ENCODE measurements at regions not wholly inside any gene's neighbourhood (a gene's known extent, or its start where the extent isn't known, plus 50 kb on each side); places are given as distances from the start of the nearest gene placed in this dataset.

- TF ChIP-seq POLR2A (IDR thresholded peaks at IDR 0.05) (no peak), CTCF (IDR thresholded peaks at IDR 0.05 in 8 of 11, conservative IDR thresholded peaks at IDR 0.05 in 3 of 11) (no peak), POLR2AphosphoS5 (IDR thresholded peaks at IDR 0.05) (no peak)
- Histone ChIP-seq H3K27me3 (replicated peaks in 1 of 7) (no peaks in the 10 kb centered on the region), H3K36me3 (no peaks in the 10 kb centered on the region), H3K27ac (no peak overlapping the region), H3K9me3 (peaks cover 0 to 16% (median 0%) of the 10 kb centered on the region in 8 donors), H3K4me1 (no peaks in the 10 kb centered on the region), H3K4me3 (no peak overlapping the region)
- no peak for DNase-seq
- intact Hi-C loops (cut with DNase I; ENCODE audit: low total_unique reads), result no loop called here
- WGBS, 5 donors, result 64 to 78% (median 69%) methylated on average over 3 of the region's 3 CpGs
These were observed 1011.9 kb downstream of the CDH8 start for GRCh38 chr16:61024180-61024900.

GRCh38 chr16:61014869-61015268 lies 1021.4 kb downstream of the CDH8 start:
- H3K27ac ChIP-seq, result no peak overlapping the region
- H3K4me1 ChIP-seq, result no peaks in the 10 kb centered on the region
- peaks cover 0 to 12% (median 3%) of the 10 kb centered on the region in 8 donors for H3K9me3 ChIP-seq
- no peaks in the 10 kb centered on the region for H3K27me3 ChIP-seq (replicated peaks in 1 of 7)
- intact Hi-C loops (cut with DNase I; ENCODE audit: low total_unique reads), result no loop called here
- no peak for DNase-seq
- TF ChIP-seq POLR2A (IDR thresholded peaks at IDR 0.05), result no peak
- no peak for TF ChIP-seq CTCF (IDR thresholded peaks at IDR 0.05 in 8 of 11, conservative IDR thresholded peaks at IDR 0.05 in 3 of 11)
- no peak for TF ChIP-seq POLR2AphosphoS5 (IDR thresholded peaks at IDR 0.05)
- WGBS, 5 donors, result 76 to 87% (median 82%) methylated on average over 6 of the region's 6 CpGs
- H3K4me3 ChIP-seq, result no peak overlapping the region
- H3K36me3 ChIP-seq, result no peaks in the 10 kb centered on the region

GRCh38 chr16:61007694-61008093 lies 1028.5 kb downstream of the CDH8 start:
- no peaks in the 10 kb centered on the region for H3K27me3 ChIP-seq (replicated peaks in 1 of 7)
- H3K4me3 ChIP-seq, result no peak overlapping the region
- 82 to 88% (median 85%) methylated on average over 8 of the region's 8 CpGs for WGBS, 5 donors
- TF ChIP-seq POLR2AphosphoS5 (IDR thresholded peaks at IDR 0.05) (no peak), POLR2A (IDR thresholded peaks at IDR 0.05) (no peak), CTCF (IDR thresholded peaks at IDR 0.05 in 8 of 11, conservative IDR thresholded peaks at IDR 0.05 in 3 of 11) (no peak)
- H3K9me3 ChIP-seq, result no peaks in the 10 kb centered on the region
- no peak overlapping the region for H3K27ac ChIP-seq
- no peak for DNase-seq
- H3K36me3 ChIP-seq, result no peaks in the 10 kb centered on the region
- intact Hi-C loops (cut with DNase I; ENCODE audit: low total_unique reads), result no loop called here
- H3K4me1 ChIP-seq, result no peaks in the 10 kb centered on the region

GRCh38 chr16:61005952-61006351 lies 1030.3 kb downstream of the CDH8 start:
- WGBS, 5 donors, result 59 to 82% (median 79%) methylated on average over 2 of the region's 2 CpGs
- Histone ChIP-seq H3K4me3 (no peak overlapping the region), H3K27me3 (replicated peaks in 1 of 7) (no peaks in the 10 kb centered on the region), H3K36me3 (no peaks in the 10 kb centered on the region), H3K27ac (no peak overlapping the region), H3K9me3 (no peaks in the 10 kb centered on the region), H3K4me1 (no peaks in the 10 kb centered on the region)
- TF ChIP-seq POLR2A (IDR thresholded peaks at IDR 0.05) (no peak), CTCF (IDR thresholded peaks at IDR 0.05 in 8 of 11, conservative IDR thresholded peaks at IDR 0.05 in 3 of 11) (no peak), POLR2AphosphoS5 (IDR thresholded peaks at IDR 0.05) (no peak)
- no peak for DNase-seq
- intact Hi-C loops (cut with DNase I; ENCODE audit: low total_unique reads), result no loop called here
